Caki2 (cell line): ENCODE measurements at regions not wholly inside any gene's neighbourhood (a gene's known extent, or its start where the extent isn't known, plus 50 kb on each side); places are given as distances from the start of the nearest gene placed in this dataset.

ENCODE experiments used
- DNase-seq: peaks from one replicate; pipeline ENCODE4 v3.0.0-alpha.2; 2015; ENCODE audit warnings: low read depth
- in situ Hi-C: cut with HindIII; loops from 2 replicates; pipeline ENCODE4 v1.10.0; 2016; ENCODE audit warnings: low sequenced_read_pairs, low pct_unique_long_range_greater_than_20kb, mixed read lengths

GRCh38 chr11:115083144-115083806 is 404.9 kb downstream of the NXPE2 start:
- DNase-seq: no peak
- in situ Hi-C loops: no loop called here

- in situ Hi-C loops: no loop called here
- no peak for DNase-seq
These were observed 405.9 kb downstream of the NXPE2 start for GRCh38 chr11:115084231-115084630.

- in situ Hi-C loops: no loop called here
- DNase-seq: no peak
These were observed 407.3 kb downstream of the NXPE2 start for GRCh38 chr11:115085461-115086210.

- in situ Hi-C loops: no loop called here
- DNase-seq: no peak
These were observed 409.5 kb downstream of the NXPE2 start for GRCh38 chr11:115087791-115088190.

- in situ Hi-C loops: no loop called here
- no peak for DNase-seq
These were observed 411.7 kb downstream of the CADM1 start for GRCh38 chr11:115092516-115092915.

GRCh38 chr11:115097796-115098408 is 406.3 kb downstream of the CADM1 start:
- in situ Hi-C loops: no loop called here
- DNase-seq: no peak

GRCh38 chr11:115100706-115101105 is 403.5 kb downstream of the CADM1 start:
- no peak for DNase-seq
- in situ Hi-C loops: no loop called here

GRCh38 chr11:115103921-115104320 is 400.3 kb downstream of the CADM1 start:
- no peak for DNase-seq
- in situ Hi-C loops: no loop called here

GRCh38 chr11:115104851-115105453 is 399.3 kb downstream of the CADM1 start:
- DNase-seq: no peak
- in situ Hi-C loops: no loop called here

- in situ Hi-C loops: no loop called here
- no peak for DNase-seq
These were observed 393.1 kb downstream of the CADM1 start for GRCh38 chr11:115111066-115111465.

- in situ Hi-C loops: no loop called here
- no peak for DNase-seq
These were observed 391.5 kb downstream of the CADM1 start for GRCh38 chr11:115112754-115113153.

GRCh38 chr11:115117956-115118493 is 386.2 kb downstream of the CADM1 start:
- DNase-seq: no peak
- in situ Hi-C loops: no loop called here

- in situ Hi-C loops: no loop called here
- no peak for DNase-seq
These were observed 385.1 kb downstream of the CADM1 start for GRCh38 chr11:115119146-115119545.
